LNCaP clone FGC (cell line): ENCODE measurements at regions not wholly inside any gene's neighbourhood (a gene's known extent, or its start where the extent isn't known, plus 50 kb on each side); places are given as distances from the start of the nearest gene placed in this dataset.

Source experiments
- DNase-seq: peaks from one replicate; pipeline ENCODE4 v3.0.0-alpha.2; 2011; ENCODE audit warnings: low read depth
- H3K4me3 ChIP-seq: 2 replicates; pipeline ENCODE4 v1.5.1; 2011; ENCODE audit warnings: mild to moderate bottlenecking, low read depth, low read length, control low read depth
- TF ChIP-seq, protein P1 (sequence below): IDR thresholded peaks from 2 replicates; pipeline ENCODE4 v1.5.1; 2012; ENCODE audit warnings: mild to moderate bottlenecking; ENCODE audit not compliant: control insufficient read depth, insufficient read depth; ENCODE audit errors: extremely low read depth

DNA sequence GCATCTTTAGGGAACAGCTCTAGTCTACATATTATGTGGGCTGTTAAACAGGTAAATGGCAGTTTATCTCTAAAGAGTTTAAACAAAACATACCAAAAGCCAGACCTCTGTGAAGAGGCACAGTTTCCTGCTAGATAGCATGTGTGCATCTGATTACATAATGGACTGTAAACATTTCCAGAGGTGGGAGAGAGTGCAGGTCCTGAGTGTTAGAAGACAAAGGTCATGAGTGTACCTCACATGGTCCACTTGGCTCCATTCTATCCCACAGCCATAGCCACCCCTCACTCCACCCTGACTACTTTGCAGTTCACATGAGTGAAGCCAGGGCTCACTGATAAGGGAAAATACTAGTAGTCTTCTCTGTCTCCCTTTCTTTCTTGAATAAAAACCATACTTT, 233.4 kb downstream of the MTX2 start:
- H3K4me3 ChIP-seq, result no peak overlapping the region
- TF ChIP-seq, protein P1, sequence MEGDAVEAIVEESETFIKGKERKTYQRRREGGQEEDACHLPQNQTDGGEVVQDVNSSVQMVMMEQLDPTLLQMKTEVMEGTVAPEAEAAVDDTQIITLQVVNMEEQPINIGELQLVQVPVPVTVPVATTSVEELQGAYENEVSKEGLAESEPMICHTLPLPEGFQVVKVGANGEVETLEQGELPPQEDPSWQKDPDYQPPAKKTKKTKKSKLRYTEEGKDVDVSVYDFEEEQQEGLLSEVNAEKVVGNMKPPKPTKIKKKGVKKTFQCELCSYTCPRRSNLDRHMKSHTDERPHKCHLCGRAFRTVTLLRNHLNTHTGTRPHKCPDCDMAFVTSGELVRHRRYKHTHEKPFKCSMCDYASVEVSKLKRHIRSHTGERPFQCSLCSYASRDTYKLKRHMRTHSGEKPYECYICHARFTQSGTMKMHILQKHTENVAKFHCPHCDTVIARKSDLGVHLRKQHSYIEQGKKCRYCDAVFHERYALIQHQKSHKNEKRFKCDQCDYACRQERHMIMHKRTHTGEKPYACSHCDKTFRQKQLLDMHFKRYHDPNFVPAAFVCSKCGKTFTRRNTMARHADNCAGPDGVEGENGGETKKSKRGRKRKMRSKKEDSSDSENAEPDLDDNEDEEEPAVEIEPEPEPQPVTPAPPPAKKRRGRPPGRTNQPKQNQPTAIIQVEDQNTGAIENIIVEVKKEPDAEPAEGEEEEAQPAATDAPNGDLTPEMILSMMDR, result no peak
- no peak for DNase-seq

DNA sequence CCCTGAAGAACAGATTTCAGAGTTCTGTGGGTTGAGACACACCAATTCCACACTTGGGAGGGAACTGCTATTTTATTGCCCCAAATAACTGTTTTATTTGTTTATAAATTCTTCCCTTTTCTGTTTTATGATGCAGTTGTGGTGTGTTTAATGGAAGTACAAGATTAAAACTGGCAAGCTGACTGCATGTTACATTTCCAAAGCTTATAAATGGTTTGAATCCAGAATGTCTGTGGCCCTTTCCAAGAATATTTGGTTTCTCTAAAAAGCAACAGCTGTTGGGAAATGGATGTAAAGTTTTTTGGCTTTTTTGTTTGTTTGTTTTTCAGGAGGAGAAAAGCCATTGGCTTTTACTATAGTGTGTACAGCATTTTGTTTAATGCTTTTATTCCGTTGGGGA, 234.5 kb downstream of the MTX2 start:
- TF ChIP-seq, protein P1, result no peak
- DNase-seq, result peak; percentile 30
- H3K4me3 ChIP-seq, result no peak overlapping the region

DNA sequence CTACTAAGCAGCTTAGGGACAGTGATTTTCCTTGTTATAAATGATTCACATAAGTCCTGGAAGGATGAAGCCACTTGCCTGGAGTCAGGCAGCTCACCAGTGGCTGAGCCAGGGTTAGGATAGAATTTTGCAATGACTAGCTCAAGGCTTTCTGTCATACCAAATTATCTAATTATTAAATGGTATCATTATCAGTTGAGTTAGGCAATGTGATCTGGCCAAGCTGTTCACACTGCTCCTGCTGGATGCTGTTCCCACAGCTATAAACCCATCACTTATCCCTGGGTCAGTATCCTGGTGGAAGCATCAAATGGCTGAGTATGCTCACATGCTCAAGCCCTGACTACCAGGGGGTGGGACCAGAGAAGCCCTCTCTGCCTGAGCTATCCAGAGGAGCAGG, 235.2 kb downstream of the MTX2 start:
- DNase-seq, result no peak
- TF ChIP-seq, protein P1, result no peak

DNA sequence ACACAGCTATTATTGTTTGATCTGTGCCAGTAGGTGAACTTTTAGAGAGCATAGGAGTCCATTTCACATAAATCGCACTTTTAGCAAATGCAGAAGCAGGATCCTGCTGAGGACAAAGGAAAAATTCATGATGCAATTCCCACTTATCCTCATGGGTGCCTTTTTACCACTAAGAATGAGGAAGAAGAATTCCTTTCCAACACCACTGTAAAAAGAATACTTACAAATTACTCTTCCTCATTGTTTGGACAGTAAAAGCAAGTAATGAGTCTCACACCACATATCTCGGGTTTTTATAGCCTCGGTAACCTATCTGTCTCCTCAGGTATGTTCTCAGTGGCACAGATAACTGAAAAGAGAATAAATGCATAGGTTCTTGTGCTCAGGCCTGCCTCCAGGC, 238.5 kb downstream of the MTX2 start:
- TF ChIP-seq, protein P1, result no peak
- no peak overlapping the region for H3K4me3 ChIP-seq
- DNase-seq, result no peak

More for the DNA sequence above, 235.2 kb downstream of the MTX2 start:
- no peak overlapping the region for H3K4me3 ChIP-seq

DNA sequence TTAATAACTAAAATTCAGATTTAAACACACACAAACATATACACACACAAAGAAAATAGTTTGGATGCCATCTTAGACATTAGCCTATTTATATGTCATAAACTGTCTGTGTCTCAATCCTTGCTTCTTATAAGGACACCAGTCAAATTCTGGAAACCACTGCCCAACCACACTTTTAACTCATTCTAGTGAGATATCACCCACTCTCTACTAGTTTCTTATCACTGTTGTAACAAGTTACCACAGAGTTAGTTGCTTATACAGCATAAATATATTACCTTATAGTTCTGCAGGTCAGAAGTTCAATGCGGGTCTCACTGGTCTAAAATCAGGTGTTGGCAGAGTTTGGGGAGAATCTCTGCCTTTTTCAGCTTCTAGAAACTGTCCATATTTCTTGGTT, 239.1 kb downstream of the MTX2 start:
- no peak for DNase-seq
- TF ChIP-seq, protein P1, result no peak
- H3K4me3 ChIP-seq, result no peak overlapping the region

DNA sequence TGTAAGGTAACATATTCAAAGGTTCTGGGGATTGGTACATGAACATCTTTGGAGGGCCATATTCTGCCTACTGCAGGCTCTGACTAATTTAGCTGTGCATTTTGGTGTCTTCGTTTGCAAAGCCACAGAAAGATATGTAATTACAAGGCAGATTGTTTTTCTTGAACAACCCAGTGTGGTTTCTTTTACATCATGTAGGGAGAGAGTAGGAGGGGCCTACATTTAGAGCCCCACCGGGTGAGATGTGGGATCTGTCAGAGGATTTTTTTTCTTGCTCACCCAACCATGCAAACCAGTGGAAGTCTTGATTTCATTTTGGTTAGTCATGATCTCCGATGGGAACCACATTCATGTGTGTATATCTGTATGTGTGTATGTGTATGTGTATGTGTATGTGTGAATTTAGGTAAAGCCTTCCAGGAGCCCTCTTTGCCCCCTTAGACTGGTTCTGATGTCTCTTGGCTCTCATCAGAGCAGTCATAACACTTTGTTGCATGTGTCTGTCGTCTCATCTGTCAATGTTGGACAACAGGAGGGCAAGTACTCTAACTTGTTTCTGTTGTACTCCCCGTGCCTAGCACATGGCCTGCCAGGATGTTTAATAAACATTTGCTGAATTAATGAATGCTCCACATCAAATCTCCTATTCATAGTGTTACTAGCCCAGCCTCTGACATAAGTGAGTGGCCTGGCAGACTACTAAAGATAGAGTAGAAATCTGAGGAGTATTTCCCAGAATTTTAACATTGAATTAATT, 239.9 kb downstream of the MTX2 start:
- DNase-seq, result no peak
- H3K4me3 ChIP-seq, result no peak overlapping the region
- TF ChIP-seq, protein P1, result no peak

DNA sequence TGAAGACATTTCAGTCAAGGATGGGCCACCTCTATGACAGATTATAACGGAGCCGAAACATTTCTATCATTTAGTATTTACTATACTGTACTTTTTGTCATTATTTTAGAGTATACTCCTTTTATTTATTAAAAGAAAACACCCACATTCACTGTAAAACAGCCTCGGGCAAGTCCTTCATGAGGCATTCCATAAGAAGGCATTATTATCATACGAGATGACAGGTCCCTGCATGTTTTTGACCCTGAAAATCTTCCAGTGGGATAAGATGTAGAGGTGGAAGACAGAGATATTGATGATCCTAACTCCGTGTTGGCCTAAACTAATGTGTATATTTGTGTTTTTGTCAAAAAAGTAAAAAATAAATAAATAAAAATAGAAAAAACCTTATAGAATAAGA, 245.0 kb downstream of the MTX2 start:
- TF ChIP-seq, protein P1, result no peak
- no peak overlapping the region for H3K4me3 ChIP-seq
- DNase-seq, result no peak
